Spleen (tissue), 11 donors: ENCODE measurements at regions not wholly inside any gene's neighbourhood (a gene's known extent, or its start where the extent isn't known, plus 50 kb on each side); places are given as distances from the start of the nearest gene placed in this dataset.

ENCODE experiments used
- DNase-seq: peaks from one replicate; pipeline ENCODE4 v3.0.0-alpha.2; 2020
- H3K27ac ChIP-seq, 8 donors: fragments of 200-600 bp; sonication (generic) in 7 of 8; 1 replicate in 4 of 8; 2 replicates in 4 of 8; pipeline versions ENCODE4 v1.5.0 to v1.8.0; 2016 to 2021; ENCODE audit warnings: inconsistent platforms in 4 of 8, mild to moderate bottlenecking in 4 of 8, moderate library complexity in 1 of 8
- H3K27me3 ChIP-seq, 7 donors: fragments of 200-600 bp; sonication (generic) in 6 of 7; replicated peaks in 1 of 7; 1 replicate in 4 of 7; 2 replicates in 3 of 7; pipeline versions ENCODE4 v1.5.0 to v1.8.0; 2016 to 2021; ENCODE audit warnings: inconsistent platforms in 3 of 7, mild to moderate bottlenecking in 1 of 7
- H3K36me3 ChIP-seq, 6 donors: fragments of 200-600 bp; sonication (generic) in 5 of 6; 1 replicate in 4 of 6; 2 replicates in 2 of 6; pipeline versions ENCODE4 v1.5.0 to v1.8.0; 2016 to 2021; ENCODE audit warnings: inconsistent platforms in 2 of 6
- H3K4me1 ChIP-seq, 6 donors: fragments of 200-600 bp; sonication (generic) in 5 of 6; 1 replicate in 3 of 6; 2 replicates in 3 of 6; pipeline versions ENCODE4 v1.5.0 to v1.8.0; 2016 to 2021; ENCODE audit warnings: inconsistent platforms in 3 of 6
- H3K4me3 ChIP-seq, 8 donors: fragments of 200-600 bp; sonication (generic) in 7 of 8; 1 replicate in 4 of 8; 2 replicates in 4 of 8; pipeline versions ENCODE4 v1.5.0 to v1.8.0; 2016 to 2021; ENCODE audit warnings: inconsistent platforms in 4 of 8, mild to moderate bottlenecking in 4 of 8, moderate library complexity in 2 of 8
- H3K9me3 ChIP-seq, 8 donors: fragments of 200-600 bp; sonication (generic) in 7 of 8; 1 replicate in 4 of 8; 2 replicates in 4 of 8; pipeline versions ENCODE4 v1.5.0 to v1.8.0; 2016 to 2021; ENCODE audit warnings: inconsistent platforms in 4 of 8
- CTCF ChIP-seq, 11 experiments: fragments of 200-600 bp in 7 of 11; fragments of 450-650 bp in 4 of 11; sonication (generic) in 4 of 11; IDR thresholded peaks in 8 of 11; conservative IDR thresholded peaks in 3 of 11; 1 replicate in 7 of 11; 2 replicates in 4 of 11; pipeline versions ENCODE4 v1.4.0 to v1.8.0; 2016 to 2021; ENCODE audit warnings: antibody characterized with exemption in 11 of 11, inconsistent platforms in 4 of 11, mild to moderate bottlenecking in 1 of 11
- POLR2A ChIP-seq, 3 donors: fragments of 450-650 bp; IDR thresholded peaks; one replicate each; pipeline ENCODE4 v1.5.1; 2017; ENCODE audit warnings: antibody characterized with exemption in 3 of 3, mild to moderate bottlenecking in 1 of 3
- POLR2AphosphoS5 ChIP-seq, 3 donors: sonication (generic); formaldehyde crosslinking; IDR thresholded peaks; one replicate each; pipeline ENCODE4 v1.5.1; 2017; ENCODE audit warnings: antibody characterized with exemption in 3 of 3
- WGBS, 5 donors: extraction: QIAGEN DNeasy Blood & Tissue Kit in 3 of 5; methylation state at CpG; one replicate each; pipeline versions ENCODE4 v1.1.5 to v1.1.7; 2013 to 2018; 5-methylcytosine and 5-hydroxymethylcytosine counted together
- intact Hi-C: fragments of 100-400 bp; cut with DNase I; formaldehyde crosslinking; loops from one replicate; pipeline ENCODE4 v1.15.0; 2023; ENCODE audit warnings: low total_unique reads
- donor health status: healthy with polysubstance abuse.
- donor health status: DM: no; HTN: no; CAD: no; lungs with moderate emphysema.
- donor health status: DM: no; HTN: no; CAD: no.
- donor health status: Bipolar disorder and iron deficiency.
- donor health status: healthy.
- donor health status: DM: no; HTN: no; CAD: no.
- donor health status: DM: yes; HTN: yes; CAD: no.

- Histone ChIP-seq H3K27ac (no peak overlapping the region), H3K4me3 (no peak overlapping the region), H3K27me3 (no peaks in the 10 kb centered on the region), H3K4me1 (no peaks in the 10 kb centered on the region), H3K9me3 (no peaks in the 10 kb centered on the region), H3K36me3 (no peaks in the 10 kb centered on the region)
- intact Hi-C loops: no loop called here
- TF ChIP-seq POLR2A (IDR thresholded peaks at IDR 0.05) (no peak), POLR2AphosphoS5 (IDR thresholded peaks at IDR 0.05) (no peak), CTCF (IDR thresholded peaks at IDR 0.05 in 8 of 11, conservative IDR thresholded peaks at IDR 0.05 in 3 of 11) (no peak)
- 80 to 97% (median 83%) methylated on average over 2 of the region's 2 CpGs for WGBS, 5 donors
- no peak for DNase-seq
Measured at GRCh38 chr1:238153253-238153652, 262.5 kb upstream of the ZP4 start.

GRCh38 chr1:238152119-238152518 is 261.4 kb upstream of the ZP4 start:
- Histone ChIP-seq H3K4me3 (no peak overlapping the region), H3K9me3 (no peaks in the 10 kb centered on the region), H3K27ac (no peak overlapping the region), H3K36me3 (no peaks in the 10 kb centered on the region), H3K4me1 (no peaks in the 10 kb centered on the region), H3K27me3 (no peaks in the 10 kb centered on the region)
- DNase-seq: no peak
- 69 to 81% (median 71%) methylated on average over 2 of the region's 2 CpGs for WGBS, 5 donors
- intact Hi-C loops: no loop called here
- TF ChIP-seq POLR2AphosphoS5 (IDR thresholded peaks at IDR 0.05) (no peak), CTCF (IDR thresholded peaks at IDR 0.05 in 8 of 11, conservative IDR thresholded peaks at IDR 0.05 in 3 of 11) (no peak), POLR2A (IDR thresholded peaks at IDR 0.05) (no peak)

DNA sequence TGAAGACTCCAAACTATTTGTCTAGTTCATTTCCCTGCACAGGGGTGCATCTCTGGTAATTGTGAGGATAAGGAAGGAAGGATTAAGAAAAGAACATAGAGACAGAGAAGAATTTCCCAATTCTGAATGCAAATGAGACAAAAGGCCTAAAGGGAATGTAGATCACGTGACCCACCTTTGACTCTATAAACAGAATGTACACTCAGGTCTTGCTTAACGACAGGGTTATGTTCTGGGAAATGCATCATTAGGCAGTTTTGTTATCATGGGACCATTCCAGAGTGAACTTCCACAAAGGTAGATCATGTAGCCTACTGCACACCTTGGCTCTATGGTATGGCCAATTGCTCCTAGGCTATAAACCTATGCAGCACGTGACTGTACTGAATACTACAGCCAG is 252.3 kb upstream of the ZP4 start:
- no peak for DNase-seq
- WGBS, 5 donors: 56 to 80% (median 70%) methylated on average over 3 of the region's 3 CpGs
- TF ChIP-seq CTCF (IDR thresholded peaks at IDR 0.05 in 8 of 11, conservative IDR thresholded peaks at IDR 0.05 in 3 of 11) (no peak), POLR2A (IDR thresholded peaks at IDR 0.05) (no peak), POLR2AphosphoS5 (IDR thresholded peaks at IDR 0.05) (no peak)
- Histone ChIP-seq H3K27ac (no peak overlapping the region), H3K4me3 (no peak overlapping the region), H3K27me3 (no peaks in the 10 kb centered on the region), H3K9me3 (no peaks in the 10 kb centered on the region), H3K36me3 (no peaks in the 10 kb centered on the region), H3K4me1 (no peaks in the 10 kb centered on the region)
- intact Hi-C loops: no loop called here

DNA sequence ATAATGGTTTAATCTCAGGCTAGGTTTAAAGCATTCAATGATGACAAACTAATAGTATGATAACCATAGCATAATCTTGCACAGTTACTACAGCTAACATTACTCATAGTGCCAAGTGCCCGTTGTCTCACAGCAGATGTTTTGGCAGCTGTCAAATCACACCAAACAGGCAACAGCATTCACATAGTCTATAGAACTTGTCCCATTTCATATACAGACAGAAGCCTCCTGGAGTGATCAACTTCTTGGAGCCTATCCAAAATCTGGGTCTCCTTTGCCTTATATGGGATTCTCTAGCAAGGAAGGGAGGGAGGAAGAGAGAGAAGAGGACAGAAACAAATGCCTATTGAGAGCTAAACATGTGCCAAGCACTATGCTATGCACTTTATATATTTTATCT is 250.6 kb upstream of the ZP4 start:
- TF ChIP-seq POLR2A (IDR thresholded peaks at IDR 0.05): no peak
- no peak for TF ChIP-seq CTCF (IDR thresholded peaks at IDR 0.05 in 8 of 11, conservative IDR thresholded peaks at IDR 0.05 in 3 of 11)
- TF ChIP-seq POLR2AphosphoS5 (IDR thresholded peaks at IDR 0.05): no peak
- H3K36me3 ChIP-seq: no peaks in the 10 kb centered on the region
- H3K9me3 ChIP-seq: no peaks in the 10 kb centered on the region
- no peak for DNase-seq
- H3K27me3 ChIP-seq: no peaks in the 10 kb centered on the region
- 69 to 94% (median 77%) methylated on average over 1 of the region's 1 CpG for WGBS, 5 donors
- intact Hi-C loops: no loop called here
- no peak overlapping the region for H3K27ac ChIP-seq
- H3K4me1 ChIP-seq: no peaks in the 10 kb centered on the region
- H3K4me3 ChIP-seq: no peak overlapping the region
